Epidermal melanocyte (primary cell): ENCODE measurements at regions not wholly inside any gene's neighbourhood (a gene's known extent, or its start where the extent isn't known, plus 50 kb on each side); places are given as distances from the start of the nearest gene placed in this dataset.
A peak's percentile ranks its signal among the peaks of the same experiment; 100 is the strongest.

Experiments
- DNase-seq: peaks from one replicate; pipeline ENCODE4 v3.0.0; 2011; ENCODE audit warnings: low spot score; ENCODE audit not compliant: insufficient read length

GRCh38 chr3:73808862-73809509 lies 184.2 kb upstream of the PDZRN3 start:
- no peak for DNase-seq

GRCh38 chr3:73805435-73805834 lies 180.7 kb upstream of the PDZRN3 start:
- no peak for DNase-seq

DNA sequence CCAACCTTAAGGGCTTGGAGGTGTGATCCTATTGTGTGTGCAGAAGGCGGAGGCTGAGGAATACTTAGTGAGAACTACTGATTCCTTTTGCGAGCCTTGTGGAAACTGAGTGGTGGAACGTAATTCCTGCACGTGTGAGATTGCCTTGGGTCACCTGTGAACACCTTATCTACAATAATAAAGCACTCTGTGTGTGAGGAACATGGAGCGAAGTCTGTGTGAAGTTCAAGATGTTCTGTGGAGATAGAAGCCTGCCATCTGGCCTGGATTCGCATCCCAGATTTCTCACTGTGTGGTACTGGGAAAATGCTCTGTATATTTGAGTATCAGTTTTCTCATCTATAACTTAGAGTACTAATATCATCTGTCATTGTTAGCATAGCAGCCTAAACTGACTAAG lies 179.5 kb upstream of the PDZRN3 start:
- no peak for DNase-seq

- DNase-seq, result no peak
These were observed 176.7 kb upstream of the PDZRN3 start for GRCh38 chr3:73801444-73801843.

DNA sequence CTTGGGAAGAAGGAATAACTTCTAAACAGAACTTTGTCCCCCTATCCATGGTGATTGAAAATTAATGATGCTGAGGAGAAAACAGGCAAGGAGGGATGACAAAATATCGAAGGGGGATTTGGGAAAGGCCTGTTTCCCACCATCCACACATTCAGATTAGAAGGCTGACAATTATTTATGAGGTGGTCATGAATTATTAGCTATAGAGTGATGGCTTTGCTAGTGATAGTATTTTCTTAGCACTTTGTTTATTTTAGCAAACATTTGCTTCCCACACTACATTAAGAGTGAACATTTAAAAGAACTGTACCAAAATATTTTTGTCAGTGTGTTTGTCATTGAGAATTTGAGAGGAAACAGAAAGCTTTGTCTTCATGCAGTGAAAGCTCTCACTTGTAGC lies 172.6 kb upstream of the PDZRN3 start:
- DNase-seq, result no peak

DNA sequence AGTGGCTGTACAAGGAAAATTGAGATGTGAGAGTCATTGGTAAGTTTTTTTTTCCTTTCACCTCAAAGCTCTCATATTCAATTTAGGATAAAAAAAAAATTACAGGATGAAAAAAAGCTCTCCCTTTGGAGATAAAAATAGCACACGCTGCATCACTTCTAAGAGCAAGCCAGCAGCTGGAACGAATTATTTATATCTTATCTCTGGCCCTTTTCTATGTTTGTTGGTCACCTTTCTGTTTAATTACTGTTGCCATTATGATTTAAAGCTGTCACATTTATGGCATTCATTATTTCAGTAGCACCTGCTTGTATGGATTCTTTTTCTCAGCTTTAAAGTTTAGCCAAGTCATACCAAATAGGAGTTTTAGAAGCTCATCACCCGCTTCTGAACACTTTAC lies 171.6 kb upstream of the PDZRN3 start:
- DNase-seq, result no peak

- DNase-seq, result no peak
These were observed 166.6 kb upstream of the PDZRN3 start for GRCh38 chr3:73791356-73791755.

DNA sequence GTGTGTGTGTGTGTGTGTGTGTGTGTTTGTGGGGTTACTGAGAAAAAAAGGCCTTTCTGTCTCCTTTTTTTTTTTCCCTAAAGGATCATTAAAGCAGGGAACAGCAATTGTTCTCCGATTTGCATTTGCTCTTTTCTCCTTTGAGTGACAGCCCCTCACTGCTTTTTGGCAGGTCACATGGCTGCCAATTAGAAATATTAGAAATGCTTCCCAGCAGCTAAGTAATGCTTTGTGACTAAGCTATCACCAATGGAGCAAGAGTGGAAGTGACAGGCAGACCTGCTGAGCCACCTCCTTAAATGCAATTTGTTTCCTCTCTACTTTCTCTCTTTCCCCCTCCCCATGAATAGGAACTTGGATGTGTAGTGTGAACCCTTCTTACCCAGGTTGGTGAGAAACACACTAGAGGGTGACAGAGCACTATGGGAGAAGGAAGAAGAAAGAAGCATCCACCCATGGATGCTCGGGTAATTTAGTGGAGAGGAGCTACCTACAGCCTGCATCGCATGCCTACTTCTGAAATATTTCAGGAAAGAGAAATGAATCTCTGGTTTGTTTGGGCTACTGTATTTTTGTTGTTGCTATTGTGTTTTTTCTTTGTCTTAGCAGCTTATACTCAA lies 165.2 kb upstream of the PDZRN3 start:
- no peak for DNase-seq

GRCh38 chr3:73787620-73788019 lies 162.9 kb upstream of the PDZRN3 start:
- DNase-seq, result no peak

DNA sequence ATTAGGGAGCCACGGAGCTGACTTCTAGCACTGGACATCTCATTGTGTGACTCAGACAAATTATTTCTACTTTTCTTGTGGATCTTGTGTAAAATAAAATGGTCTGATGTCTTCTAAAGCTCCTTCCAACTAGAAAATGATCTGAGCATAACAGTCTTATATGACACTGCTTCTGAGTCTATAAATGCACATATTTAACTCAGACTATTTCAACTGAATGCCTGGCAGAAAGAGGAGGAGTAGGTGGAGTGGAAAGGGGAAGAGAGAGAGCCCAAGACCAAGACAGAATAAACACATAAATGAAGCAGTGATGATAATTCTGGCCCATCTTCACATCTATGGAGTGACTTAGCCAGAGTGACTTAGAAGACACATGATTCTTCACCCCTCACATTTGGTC lies 162.3 kb upstream of the PDZRN3 start:
- DNase-seq, result no peak

DNA sequence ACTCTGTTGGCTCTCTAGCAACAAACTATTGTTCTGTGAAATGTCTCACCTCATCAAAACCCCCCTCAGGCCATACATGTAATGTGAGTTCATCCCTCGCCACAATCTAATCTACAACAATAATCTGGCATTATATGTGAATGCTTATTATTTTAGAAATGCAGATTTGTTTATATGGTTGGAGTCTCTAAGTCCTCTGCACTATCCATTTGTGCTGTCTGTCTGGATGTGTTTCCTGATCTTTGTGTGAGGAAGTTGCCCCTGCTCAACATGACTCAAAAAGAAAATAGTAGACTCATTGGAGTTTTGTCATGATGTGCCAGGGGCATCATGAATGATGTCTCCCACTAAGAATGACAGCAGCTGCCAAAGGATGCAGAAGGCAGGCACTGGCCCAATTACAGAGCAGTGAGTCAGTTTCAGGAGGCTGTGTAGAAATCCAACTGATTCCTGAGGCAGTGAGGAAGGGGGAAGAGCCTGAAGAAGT lies 161.6 kb upstream of the PDZRN3 start:
- no peak for DNase-seq

DNA sequence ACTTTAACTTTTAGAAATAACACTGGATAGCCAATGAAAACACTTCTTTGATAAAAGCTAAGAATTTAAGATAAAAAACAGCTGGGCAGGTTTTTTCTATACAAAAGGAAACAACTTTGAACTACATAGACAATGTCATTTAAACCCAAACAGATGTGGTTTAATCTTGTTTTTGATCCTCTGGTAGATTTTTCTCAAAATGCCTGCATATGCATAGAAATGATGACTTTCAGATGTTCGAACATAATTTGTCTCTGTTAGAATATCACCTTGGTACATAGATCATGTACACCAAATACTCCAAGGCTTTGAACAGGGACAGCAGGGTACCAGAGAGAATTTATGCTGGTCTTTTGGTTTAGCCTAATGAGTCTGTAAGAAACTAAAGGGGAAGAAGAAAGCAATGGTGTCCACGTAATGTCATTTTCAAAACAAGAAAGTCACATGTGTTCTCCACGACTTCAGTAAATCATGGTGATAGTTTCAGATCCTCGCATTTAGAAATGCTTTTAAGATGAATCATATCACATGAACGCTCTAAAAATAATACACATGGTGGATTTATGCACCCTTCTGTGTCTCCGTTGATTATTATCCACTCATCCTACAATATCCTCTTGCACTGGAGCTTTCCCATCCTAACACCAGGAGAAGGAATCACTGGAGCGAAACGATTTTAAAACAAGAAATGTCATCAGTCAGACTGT lies 160.1 kb upstream of the PDZRN3 start:
- DNase-seq, result peak; percentile 28

GRCh38 chr3:73783811-73784210 lies 159.1 kb upstream of the PDZRN3 start:
- peak; percentile 50 for DNase-seq

DNA sequence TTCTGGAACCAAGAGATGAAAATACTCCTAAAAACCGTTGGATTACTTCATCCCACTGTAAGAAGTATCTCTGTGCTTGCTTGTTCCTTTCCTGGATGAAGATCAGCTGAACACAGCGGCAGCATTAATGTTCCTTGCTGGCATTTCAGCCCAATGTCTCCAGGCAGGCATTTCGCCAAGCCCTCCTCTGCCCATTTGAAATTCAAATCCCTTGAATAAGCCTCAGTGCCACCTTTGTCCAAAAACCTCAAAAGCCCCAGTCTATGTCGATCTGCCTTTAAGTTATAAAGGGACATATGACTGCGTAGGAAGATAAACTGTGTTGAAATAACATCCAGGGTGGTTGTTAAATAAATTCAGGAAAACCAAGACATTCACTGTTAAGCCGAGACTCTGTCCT lies 156.8 kb upstream of the PDZRN3 start:
- DNase-seq, result no peak

- no peak for DNase-seq
These were observed 149.9 kb upstream of the PDZRN3 start for GRCh38 chr3:73774645-73775044.

GRCh38 chr3:73773233-73773632 lies 148.5 kb upstream of the PDZRN3 start:
- DNase-seq, result no peak

- DNase-seq, result no peak
These were observed 147.5 kb upstream of the PDZRN3 start for GRCh38 chr3:73772076-73772886.

GRCh38 chr3:73768524-73769308 lies 144.0 kb upstream of the PDZRN3 start:
- DNase-seq, result no peak

DNA sequence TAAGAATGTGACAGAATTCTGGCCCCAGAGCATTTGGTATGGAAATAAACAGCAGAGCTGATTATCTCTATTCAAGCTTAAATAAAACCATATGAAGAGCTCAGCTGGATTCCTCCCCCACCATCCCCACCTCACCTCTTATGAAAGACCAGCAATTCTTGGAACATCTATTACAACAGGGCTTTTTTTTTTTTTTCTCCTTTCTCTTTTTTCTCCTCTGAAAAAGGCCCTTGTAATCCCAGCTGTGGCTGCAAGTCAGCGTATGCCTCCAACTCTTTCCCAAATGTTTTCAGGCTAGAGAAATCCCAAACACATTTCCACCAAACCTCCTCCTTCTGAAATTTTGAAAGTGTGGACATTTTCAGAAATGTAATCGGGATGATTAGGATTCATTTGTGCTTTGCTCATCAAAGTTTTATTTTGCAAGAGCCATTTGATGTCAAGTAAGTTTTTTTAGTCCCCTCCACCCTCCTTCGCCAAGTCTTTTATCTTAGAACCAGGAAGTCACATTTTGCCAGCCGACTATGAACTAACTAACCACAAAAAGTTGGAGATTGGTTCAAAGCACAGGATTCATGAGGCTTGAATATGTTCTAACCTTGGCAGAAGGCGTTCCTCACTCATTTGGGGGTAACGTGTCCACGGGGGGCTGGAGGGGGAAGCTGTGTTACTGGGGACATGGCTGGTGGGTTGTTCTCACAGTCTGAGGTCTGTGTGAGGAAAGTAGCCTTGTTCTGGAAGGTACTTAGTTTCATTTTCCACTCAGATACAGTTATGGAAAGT lies 142.0 kb upstream of the PDZRN3 start:
- DNase-seq, result peak; percentile 36

- DNase-seq, result no peak
These were observed 141.3 kb upstream of the PDZRN3 start for GRCh38 chr3:73765878-73766545.
